Kasumi-1 (cell line): ENCODE measurements at regions not wholly inside any gene's neighbourhood (a gene's known extent, or its start where the extent isn't known, plus 50 kb on each side); places are given as distances from the start of the nearest gene placed in this dataset.

Experiments used
- DNase-seq, 2 experiments: peaks; one replicate each; lab custom pipeline; 2025; lab: John Stamatoyannopoulos, UW

DNA sequence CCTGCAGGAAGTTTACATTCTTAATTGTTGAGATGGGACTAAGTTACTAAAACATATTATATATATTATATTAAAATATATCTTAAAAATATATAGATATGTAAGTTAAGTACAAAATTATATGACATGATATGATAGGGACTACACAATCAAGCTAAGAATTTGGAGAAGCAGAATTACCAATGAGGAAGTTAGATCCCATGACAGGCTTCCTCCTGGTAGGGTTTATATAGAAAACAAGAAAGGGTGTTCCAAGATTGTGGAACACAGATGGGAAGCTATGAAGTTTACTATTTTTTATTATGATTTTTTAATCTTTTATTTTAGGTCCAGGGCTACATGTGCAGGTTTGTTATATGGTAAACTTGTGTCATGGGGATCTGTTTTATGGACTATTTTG lies 260.8 kb upstream of the ZFHX3 start:
- DNase-seq = no peak

DNA sequence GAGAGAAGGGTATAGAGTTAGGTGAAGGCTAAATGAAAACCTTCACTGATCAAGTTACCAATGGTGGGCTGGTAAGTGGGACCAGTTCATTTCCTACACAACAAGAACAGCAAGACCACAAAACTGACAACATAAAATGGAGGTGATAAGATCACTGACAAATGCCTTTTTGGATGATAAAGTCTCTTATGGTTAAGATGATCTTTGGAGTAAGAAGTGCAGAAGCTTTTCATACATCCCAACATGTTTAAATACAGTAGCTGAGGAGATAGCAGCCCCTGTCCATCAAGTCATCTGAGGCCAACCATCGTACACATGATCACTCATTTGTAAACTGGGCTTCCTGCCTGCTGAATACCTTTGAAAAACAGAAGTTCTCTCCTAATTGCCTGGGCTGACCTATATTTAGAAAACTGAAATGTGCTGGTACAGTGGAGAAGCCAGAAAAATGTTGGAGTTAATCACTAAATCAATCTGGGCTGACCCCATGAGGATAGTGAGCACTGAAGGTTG lies 259.0 kb upstream of the ZFHX3 start:
- DNase-seq = no peak

DNA sequence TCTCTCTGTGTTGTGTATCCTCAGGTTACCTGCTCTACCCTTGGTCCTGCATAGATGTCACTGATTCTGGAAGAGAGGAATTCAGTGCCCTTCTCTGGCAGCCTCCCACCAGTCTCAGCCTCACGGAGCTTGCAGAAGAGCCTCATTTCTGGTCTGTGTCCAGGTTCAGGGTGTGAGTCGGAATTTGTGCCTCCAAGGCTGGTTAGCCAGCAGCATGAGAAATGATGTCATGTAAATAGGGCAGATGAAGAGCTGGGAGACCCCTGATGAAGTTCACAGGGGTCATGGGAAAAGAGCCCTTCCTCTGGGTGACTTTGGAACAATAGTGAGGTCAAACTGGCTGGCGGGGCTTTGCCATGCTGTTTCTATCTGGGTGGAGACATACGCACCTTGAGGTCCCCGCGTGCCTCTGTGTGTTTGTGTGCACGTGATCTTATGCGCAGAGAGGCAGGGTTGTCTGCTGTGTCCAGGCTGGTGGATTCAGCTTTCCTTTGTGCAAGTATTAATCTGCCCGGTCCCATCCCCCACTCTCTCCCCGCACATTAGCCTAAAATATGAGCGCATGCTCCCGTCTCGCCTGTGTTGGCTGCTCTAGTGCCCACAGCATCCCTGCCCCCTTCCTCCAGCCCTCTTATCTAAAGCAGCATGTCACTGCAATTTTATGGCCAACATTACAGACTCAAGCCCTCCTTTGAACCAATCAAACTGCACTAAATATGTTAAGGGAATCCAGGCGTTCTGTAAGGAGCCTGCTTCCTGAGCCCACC lies 256.3 kb upstream of the ZFHX3 start:
- no peak for DNase-seq

DNA sequence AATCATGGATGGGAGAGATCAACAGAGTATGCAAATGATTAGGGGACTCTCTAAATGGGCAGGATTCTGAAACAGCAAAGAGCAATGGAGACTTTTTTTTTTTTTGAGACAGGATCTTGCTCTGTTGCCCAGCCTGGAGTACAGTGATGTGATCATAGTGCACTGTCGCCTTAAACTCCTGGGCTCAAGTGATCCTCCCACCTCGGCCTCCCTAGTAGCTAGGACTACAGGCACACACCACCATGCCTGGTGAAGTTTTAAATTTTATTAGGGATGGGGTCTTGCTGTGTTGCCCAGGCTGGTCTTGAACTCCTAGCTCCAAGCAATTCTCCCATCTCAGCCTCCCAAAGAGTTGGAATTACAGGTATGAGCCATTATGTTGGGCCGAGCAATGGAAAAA lies 255.0 kb upstream of the ZFHX3 start:
- DNase-seq = no peak

DNA sequence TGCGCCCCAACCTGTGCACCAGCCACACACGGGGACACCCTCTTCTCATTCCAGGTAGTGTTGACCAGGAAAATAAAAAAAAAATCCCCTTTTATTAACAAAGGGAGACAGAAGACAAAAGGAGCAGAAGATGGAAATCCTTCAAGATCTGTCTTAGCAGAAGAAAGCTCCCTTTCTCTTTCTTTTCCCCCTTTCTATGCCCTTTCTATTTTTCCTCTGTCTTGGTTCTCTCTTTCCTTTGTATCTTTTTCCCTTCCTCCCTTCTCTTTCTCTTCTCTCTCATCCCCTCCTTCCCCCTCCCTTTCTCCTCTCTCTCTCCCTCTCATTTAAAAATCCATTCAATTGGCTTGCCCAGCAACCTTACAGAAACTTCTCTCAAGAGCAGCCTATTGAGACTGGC lies 254.1 kb upstream of the ZFHX3 start:
- no peak for DNase-seq

DNA sequence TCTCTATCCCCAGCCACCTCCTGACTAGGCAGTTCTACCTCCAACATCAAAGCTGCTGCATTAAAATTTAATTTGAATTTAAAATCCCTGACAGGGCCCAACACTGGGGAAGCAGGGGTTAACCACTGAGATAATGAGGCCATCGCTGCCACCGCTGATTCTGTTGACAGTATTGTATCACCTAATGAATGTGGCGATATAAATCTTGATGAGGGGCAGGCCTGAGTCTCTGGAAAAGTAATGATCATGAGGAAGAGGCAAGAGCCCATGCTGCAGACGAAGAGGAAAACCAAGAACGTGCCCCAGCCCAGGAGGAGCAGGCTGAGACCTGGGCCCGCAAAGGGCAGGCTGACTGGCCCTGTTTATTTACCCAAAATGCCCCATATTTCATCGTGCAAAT lies 251.4 kb upstream of the ZFHX3 start:
- no peak for DNase-seq

DNA sequence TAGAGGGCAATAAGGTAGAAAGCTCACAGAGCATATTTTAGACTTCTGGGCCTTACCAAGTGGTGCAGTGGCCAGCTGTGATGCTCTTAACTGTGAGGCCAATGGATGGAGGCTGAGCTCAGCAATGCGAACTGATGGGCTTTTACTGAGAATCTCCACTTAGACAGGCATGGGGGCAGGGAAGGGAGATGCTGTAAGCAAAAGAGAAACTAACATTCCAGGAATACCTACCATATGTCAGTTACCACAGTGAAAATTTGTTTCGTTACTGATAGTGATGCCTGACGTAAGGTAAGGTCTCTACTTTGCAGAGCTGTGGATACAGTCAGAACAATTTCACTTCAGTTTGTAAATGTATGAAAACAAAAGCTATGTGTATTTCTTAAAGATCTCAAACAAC lies 250.6 kb upstream of the ZFHX3 start:
- no peak for DNase-seq

DNA sequence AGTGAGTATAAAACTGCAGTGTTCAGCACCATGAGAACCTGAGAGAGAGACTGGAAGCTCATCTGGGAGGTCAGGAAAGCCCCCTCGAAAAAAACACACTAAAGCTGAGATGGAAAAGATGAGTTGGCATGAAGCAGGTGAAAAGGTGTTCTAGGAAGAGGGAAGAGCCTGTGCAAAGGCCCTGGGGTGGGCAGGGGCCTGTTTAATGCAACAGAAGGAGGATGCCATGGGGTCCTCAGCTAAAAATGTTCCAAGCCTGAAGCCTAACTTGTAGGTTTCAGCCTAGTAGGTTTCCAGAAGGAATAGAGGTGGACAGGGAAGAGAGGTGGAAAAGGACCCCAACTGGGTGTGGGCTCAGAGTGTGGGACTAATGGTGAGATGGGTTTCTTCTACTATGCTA lies 242.3 kb upstream of the ZFHX3 start:
- DNase-seq = no peak

DNA sequence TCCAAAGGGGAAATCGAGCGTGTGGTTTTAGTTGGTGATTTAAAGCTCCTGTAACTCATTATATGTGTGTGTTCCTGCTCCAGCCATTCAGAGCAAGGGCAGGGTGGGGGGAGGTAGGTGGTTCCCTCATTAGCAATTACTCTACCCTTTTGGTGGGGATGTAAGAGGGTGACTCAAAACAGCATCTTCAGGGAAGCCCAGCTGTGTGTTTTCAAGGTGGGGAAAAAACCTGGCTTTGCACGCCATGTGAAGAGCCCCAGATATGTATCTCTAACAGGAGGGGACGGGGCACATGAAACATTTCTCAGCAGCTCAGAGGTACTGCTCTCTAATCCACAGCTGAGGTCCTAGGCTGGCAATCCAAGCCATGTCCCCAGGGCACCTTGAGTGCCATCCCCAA lies 241.3 kb upstream of the ZFHX3 start:
- DNase-seq = no peak

DNA sequence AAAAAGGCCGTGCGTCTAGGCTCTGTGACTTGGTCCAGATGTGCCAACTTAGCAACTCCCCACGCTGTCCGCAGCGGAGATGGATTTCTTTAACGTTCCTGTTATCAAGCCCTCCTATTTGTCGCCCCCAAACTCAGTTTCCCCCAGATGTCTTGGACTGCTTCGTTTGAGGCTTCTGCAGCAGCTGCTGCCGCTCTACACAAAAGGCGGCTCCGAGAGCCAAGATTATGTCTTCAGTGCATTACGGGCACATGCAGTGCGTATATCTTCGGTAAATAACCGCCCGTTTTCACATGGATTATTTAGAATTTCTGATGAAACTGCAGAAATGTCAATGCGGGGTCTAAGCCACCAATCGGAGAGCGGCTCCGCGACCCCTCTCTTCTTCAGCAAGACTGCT lies 240.6 kb upstream of the ZFHX3 start:
- no peak for DNase-seq

DNA sequence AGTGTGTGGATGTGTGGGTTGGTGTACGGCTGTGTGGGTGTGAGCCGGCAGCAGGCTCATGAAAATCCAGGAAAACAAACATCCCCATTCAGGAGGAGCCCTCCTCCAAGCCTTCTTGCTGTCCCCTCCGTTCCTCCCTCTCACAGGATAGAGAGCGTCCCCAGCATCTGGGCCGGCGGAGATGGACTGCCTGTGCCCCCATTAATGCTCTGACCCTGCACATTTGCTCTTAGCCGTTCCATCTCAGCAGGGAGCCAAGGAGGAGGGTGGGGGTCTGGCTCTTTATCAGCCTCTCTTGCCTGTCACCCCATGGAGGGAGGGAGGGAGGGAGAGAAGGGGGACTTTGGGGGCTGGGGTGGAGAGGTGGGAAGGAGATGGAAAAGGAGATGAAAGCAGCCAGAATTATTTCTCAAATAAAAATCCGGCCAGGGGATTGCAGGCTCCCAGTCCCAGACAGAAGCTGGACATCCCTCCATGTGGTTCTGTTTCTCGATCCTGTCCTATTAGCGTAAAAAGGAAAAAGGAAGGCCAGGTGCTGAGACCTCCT lies 240.0 kb upstream of the ZFHX3 start:
- DNase-seq = no peak

DNA sequence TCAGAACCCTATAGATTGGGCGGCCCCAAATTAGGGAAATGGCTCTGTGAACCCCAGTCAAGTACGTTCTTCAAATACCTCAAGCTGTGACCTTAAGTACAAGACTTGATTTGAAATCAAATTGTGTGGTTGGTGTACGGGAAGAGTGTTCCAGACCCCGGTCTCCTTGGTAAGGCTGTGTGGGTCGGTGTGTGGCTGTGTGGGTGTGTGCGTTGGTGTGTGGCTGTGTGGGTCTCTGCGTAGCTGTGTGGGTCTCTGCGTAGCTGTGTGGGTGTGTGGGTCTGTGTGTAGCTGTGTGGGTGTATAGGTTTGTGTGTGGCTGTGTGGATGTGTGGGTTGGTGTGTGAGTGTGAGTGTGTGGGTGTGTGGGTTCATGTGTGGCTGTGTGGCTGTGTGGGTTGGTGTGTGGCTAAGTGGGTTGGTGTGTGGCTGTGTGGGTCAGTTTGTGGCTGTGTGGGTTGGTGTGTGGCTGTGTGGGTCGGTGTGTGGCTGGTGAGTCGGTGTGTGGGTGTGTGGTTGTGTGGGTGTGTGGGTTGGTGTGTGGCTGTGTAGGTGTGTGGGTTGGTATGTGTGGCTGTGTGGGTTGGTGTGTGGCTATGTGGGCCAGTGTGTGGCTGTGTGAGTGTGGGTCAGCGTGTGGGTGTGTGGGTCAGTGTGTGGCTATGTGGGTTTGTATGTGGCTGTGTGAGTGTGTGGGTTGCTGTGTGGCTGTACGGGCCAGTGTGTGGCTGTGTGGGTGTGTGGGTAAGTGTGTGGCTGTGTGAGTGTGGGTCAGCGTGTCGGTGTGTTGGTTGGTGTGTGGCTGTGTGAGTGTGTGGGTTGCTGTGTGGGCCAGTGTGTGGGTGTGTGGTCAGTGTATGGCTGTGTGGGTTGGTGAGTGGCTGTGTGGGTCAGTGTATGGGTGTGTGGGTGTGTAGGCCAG lies 238.7 kb upstream of the ZFHX3 start:
- DNase-seq = no peak

DNA sequence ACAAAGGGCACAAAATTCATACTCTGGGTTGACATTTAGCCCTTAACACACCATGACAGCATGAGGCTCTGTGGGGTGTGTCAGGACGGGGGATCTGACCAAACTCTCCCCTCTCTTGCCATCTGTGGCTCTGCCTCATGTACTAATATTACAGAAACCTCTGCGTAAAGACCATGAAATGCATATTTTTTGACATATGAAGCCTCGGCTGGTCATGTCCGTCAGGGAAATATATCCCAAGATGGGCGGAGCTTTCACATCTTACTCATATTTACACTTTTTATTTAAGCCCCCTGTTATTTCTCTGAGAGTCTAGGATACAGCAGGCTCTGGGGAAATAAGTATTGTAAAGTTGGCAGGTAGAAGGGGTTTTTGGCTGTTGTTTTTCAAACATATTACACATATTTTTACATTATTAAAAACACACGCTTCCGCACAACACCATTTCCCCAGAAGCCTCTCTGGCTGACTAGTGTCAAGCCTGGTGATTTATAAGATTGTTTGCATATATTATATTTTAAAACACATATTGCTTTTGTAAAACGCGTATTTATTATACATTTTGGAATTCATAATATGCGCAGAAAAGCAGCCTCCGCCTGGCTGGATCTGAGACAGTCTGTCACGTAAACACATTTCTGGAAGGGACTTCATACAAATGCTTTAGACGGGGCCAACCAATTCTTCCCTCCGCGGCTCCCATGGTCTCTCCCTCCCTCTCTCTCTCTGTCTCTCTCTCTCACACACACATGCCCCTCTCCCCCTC lies 237.7 kb upstream of the ZFHX3 start:
- no peak for DNase-seq

DNA sequence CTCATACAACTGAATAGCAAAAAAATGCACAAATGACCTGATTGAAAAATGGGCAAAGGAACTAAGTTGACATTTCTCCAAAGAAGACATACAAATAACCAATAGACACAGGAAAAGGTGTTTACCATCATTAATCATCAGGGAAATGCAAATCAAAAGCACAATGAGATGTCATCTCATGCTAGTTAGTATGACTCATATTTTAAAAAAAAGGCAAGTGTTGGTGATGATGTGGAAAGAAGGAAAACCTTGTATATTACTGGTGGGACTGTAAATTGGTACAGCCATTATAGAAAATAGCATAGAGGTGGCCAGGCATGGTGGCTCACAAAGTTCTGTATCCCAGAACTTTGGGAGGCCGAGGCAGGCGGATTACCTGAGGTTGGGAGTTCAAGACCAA lies 232.5 kb upstream of the ZFHX3 start:
- DNase-seq = no peak

DNA sequence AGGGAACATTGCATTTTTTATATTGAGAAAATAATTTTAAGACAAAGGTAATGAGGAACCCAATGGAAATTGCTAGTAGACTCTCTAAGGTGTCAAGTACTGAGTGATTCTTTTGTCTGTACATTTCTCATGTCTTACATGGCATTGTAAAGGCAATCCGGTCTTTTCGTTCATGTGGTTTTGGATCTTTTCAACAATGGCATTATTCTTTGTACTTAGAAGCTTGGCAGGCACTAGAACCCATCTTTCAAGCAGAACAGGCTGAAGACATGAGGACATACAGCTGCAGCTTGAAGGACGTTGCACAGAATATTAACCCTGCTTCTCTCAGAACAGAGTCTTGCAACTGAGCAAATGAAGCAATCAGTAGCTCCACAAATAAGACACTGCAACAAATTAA lies 231.5 kb upstream of the ZFHX3 start:
- DNase-seq = no peak

DNA sequence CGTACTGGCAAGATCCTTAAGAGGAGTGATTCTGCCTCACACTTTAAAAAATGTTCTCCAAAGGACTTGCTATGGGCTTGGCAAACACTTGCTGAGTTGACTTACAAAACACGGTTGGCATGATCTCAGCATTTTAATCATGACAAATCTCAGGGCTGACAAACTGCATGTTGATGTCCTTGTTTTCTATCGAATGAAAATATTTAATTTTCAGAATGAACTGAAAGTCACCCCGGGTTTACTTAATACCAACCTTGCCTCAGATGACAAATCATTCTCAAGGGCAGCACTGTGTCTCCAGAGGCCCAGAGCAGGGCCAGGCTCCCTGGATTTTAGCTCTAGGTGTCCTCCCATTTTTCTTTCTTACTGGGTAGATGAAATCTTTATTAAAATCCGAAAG lies 229.1 kb upstream of the ZFHX3 start:
- DNase-seq = no peak

DNA sequence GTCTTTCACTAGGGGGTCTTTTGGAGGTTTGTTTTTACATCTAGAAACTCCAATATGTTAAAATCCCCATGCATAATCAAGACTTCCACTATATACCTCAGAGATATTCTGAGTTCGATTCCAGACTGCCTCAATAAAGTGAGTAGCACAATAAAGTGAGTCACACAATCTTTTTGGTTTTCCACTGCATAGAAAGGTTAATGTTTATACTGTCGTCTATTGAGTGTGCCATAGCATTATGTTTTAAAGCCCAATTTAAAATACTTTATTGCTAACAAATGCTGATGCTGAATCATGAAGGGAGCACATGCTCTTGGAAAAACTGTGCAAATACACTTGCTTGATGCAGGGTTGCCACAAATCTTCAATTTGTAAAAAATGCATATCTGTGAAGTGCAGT lies 227.5 kb upstream of the ZFHX3 start:
- no peak for DNase-seq

DNA sequence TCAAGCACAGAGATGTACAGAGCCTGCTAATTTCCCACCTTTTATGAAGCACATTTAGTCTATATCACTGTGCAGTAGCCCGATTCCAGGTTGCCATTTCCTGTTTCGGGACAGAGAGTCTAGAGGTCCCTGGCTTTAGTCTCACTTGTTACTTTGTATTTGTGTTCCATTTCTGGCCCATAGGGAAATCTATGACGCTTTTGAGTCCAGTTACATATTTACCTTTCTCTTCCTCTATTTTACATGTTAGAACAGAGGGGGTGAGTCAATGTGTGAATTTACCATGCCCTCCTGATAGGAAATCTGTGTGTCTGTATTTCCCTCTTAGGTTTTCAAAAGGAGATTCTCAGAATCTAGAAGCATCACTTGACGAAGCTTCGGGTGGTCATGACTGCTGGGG lies 227.1 kb upstream of the ZFHX3 start:
- no peak for DNase-seq

DNA sequence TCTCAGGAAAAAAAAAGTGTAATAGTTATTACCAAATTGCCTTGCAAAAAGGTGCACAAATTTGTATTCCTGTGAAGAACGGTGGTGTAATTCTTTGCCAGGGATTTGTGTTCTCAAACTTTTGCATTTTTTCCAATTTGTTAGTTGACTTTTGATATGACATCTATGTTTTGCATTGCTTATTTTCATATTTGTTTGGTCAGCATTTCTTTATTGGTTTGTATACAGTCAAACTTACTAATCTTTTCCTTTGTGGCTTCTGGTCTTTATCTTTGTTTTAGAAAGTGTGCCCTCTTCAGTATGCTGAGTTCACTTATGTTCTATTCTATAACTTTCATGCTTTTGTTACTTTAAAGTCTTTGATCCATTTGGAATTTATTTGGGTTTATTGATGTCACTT lies 226.2 kb upstream of the ZFHX3 start:
- DNase-seq = no peak

DNA sequence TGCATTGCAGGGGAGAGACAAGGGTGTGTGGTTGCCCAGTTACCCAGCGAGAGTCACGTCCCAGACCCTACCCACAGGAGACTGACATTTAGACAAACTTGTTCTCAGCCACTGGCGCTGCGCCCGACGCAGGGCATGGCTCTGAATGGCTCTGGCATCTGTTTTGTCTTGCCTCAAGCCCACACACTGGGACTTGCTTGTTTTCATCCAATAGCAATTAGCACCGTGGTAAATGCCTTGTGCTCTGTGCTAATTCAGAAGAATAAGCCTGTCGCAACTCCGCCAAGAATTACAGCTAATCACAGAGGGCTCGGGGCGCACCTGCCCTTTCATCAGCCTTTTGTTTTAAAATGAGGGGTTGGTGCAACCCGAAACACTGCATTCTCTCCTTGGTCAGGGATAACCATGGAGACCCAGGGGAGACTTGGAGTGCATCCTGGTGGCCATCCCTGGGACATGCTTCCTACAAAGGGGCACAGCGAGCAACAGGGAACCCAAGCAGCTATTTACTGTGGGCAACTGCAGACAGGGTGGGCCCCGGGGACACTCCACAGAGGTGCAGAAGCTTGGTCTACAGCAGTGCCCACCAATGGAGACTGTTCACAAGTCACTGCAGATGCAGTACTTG lies 220.6 kb upstream of the ZFHX3 start:
- no peak for DNase-seq

DNA sequence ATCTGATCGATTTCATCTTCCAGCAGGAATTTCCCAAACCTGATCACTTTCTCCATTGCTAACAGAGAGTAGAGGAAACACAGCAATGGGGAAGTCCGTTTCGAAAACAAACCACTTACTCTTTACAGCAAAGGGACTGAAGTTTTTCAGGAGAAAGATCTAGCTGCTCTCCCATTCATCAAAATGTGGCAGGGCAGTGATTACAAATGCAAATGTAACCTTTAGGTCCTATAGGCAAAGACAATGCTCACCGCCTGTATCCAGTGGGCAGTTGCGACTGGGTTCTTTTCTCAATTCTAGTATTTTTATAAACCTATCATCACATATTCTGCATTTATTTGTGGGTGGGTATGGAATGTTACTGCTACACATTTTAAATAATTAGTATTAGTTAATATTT lies 218.0 kb upstream of the ZFHX3 start:
- DNase-seq = no peak
